SK-N-MC (cell line): ENCODE measurements at regions not wholly inside any gene's neighbourhood (a gene's known extent, or its start where the extent isn't known, plus 50 kb on each side); places are given as distances from the start of the nearest gene placed in this dataset.

Experiments used
- EZH2 ChIP-seq: fragments of 200-600 bp; sonication (generic); IDR thresholded peaks from one replicate; pipeline ENCODE4 v1.6.1; 2017; ENCODE audit warnings: antibody characterized with exemption
- FOXP2 ChIP-seq: optimal IDR thresholded peaks from 2 replicates; pipeline ENCODE3; 2011; ENCODE audit warnings: mild to moderate bottlenecking, moderate library complexity; ENCODE audit not compliant: insufficient read depth; ENCODE audit errors: extremely low read length, control extremely low read depth
- POLR2AphosphoS5 ChIP-seq: IDR thresholded peaks from 2 replicates; pipeline ENCODE4 v1.6.1; 2012; ENCODE audit warnings: mild to moderate bottlenecking, low read depth, low read length, borderline replicate concordance

DNA sequence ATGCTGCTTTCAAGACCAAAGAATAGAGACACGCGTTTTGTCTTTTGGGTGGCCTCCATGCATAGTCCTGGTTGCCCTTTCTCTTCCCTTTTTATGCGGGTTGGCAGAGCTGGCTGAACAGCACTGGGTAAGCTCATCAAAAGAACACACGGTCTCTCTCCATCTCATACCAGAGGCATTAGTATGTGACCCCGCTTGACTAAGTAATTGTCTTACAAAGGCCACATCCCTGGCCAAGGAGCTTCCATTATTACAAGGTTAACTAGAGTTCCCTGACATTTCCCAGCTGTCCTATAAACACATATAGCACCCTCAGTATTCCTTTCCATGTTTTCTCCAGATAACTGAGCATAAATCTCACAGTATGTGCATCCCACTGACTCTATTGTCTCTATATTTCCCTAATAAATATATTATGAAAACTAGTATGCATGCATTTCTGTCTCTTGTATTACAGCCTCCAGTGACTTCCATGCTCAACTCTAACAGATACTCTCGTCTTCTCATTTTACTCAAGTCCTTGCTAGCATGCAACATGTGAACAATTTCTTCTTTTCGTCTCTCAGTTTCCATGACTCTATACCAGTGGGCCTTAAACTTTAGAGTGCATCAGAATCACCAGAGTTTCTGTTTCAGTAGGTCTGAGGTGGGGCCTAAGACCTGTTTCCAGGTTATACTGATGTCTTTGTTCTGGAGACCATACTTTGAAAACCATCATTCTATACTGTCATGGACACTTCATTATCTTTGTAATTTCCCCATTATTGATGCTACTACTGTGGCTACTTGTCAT, 247.7 kb upstream of the ARSJ start:
- TF ChIP-seq EZH2 (no peak), POLR2AphosphoS5 (no peak), FOXP2 (no peak)
